K562 (cell line): ENCODE measurements at regions not wholly inside any gene's neighbourhood (a gene's known extent, or its start where the extent isn't known, plus 50 kb on each side); places are given as distances from the start of the nearest gene placed in this dataset.

ENCODE experiments used
- ATAC-seq: fragments of 200-7000 bp; cut with Tn5 transposase; 3 replicates; pipeline ENCODE4 v1.9.1; 2020; ENCODE audit warnings: moderate library complexity
- BruUV-seq: library from RNA; stranded (reverse); fragments of 400-500 nt; replicated peaks from 2 replicates; lab custom pipeline; 2021; lab: Mats Ljungman, UMichigan
- CTCF ChIA-PET: fragments of 300-600 bp; formaldehyde crosslinking; extraction: SDS; loops from one replicate; lab custom pipeline; 2021; ENCODE audit warnings: low intra/inter-chr PET ratio; lab: Yijun Ruan, JAX
- POLR2A ChIA-PET: fragments of 300-600, 350-650 bp; sonication (Branson Sonifier 250); formaldehyde crosslinking; extraction: SDS; loops from one replicate; lab custom pipeline; 2021; ENCODE audit warnings: antibody characterized with exemption, inconsistent platforms; lab: Yijun Ruan, JAX
- DNase-seq, 4 experiments: peaks; one replicate each; pipeline versions ENCODE4 v3.0.0 to v3.0.0-alpha.2; 2011 to 2018; ENCODE audit warnings: low spot score in 3 of 4, mixed read lengths in 3 of 4; ENCODE audit errors: extremely low read depth in 1 of 4
- FAIRE-seq: peaks from 2 replicates; lab custom pipeline; 2011; peaks lifted over from hg19 to GRCh38; lab: Jason Lieb, UNC
- H2AFZ ChIP-seq: 2 replicates; pipeline ENCODE4 v1.6.0; 2011; ENCODE audit warnings: low read depth, low read length, control low read depth, inconsistent platforms
- H3K27ac ChIP-seq: fragments of 200-600 bp; 3 replicates; pipeline ENCODE4 v1.8.0; 2011; ENCODE audit warnings: low read depth, mild to moderate bottlenecking, control low read depth, inconsistent platforms, low read length, moderate library complexity, mixed read lengths; ENCODE audit errors: extremely low read depth
- H3K27me3 ChIP-seq, 2 experiments: fragments of 300-600 bp in 1 of 2; 2 replicates in 1 of 2; 3 replicates in 1 of 2; pipeline versions ENCODE4 v1.6.0 to v1.8.0; 2011; ENCODE audit warnings: inconsistent platforms in 2 of 2, low read length in 2 of 2, mild to moderate bottlenecking in 1 of 2, mixed read lengths in 1 of 2, moderate library complexity in 1 of 2; ENCODE audit not compliant: control insufficient read depth in 2 of 2, insufficient read depth in 2 of 2
- H3K36me3 ChIP-seq: fragments of 300-600 bp; 3 replicates; pipeline ENCODE4 v1.8.0; 2011; ENCODE audit warnings: mild to moderate bottlenecking, low read length, inconsistent platforms; ENCODE audit not compliant: control insufficient read depth, insufficient read depth
- H3K4me1 ChIP-seq, 2 experiments: fragments of 200-600 bp in 1 of 2; replicated peaks in 1 of 2; 2 replicates in 1 of 2; 3 replicates in 1 of 2; pipeline versions ENCODE4 v1.5.1 to v1.8.0; 2011; ENCODE audit warnings: inconsistent platforms in 2 of 2, low read length in 2 of 2, mild to moderate bottlenecking in 1 of 2, mixed read lengths in 1 of 2, moderate library complexity in 1 of 2; ENCODE audit not compliant: control insufficient read depth in 2 of 2, insufficient read depth in 2 of 2
- H3K4me2 ChIP-seq: 2 replicates; pipeline ENCODE4 v1.6.1; 2011; ENCODE audit warnings: low read length, control low read depth, inconsistent platforms, mixed read lengths; ENCODE audit not compliant: insufficient read depth
- H3K4me3 ChIP-seq: fragments of 200-600 bp; sonication (generic), shearing (Covaris generic); 2 replicates; pipeline ENCODE4 v1.5.1; 2016; ENCODE audit warnings: control low read depth, inconsistent platforms
- H3K79me2 ChIP-seq: fragments of 200-600 bp; 3 replicates; pipeline ENCODE4 v1.8.0; 2011; ENCODE audit warnings: low read length, inconsistent platforms; ENCODE audit not compliant: control insufficient read depth, insufficient read depth
- H3K9ac ChIP-seq, 2 experiments: 2 replicates each; pipeline versions ENCODE4 v1.6.0 to v1.6.1; 2011; ENCODE audit warnings: low read depth in 2 of 2, low read length in 2 of 2, control low read depth in 1 of 2, inconsistent platforms in 1 of 2, mild to moderate bottlenecking in 1 of 2, mixed read lengths in 1 of 2; ENCODE audit not compliant: insufficient read depth in 1 of 2
- H3K9me1 ChIP-seq: one replicate; pipeline ENCODE4 v1.6.0; 2011; ENCODE audit warnings: inconsistent platforms, mild to moderate bottlenecking, low read length, moderate library complexity; ENCODE audit not compliant: control insufficient read depth, insufficient read depth
- H3K9me3 ChIP-seq: replicated peaks from 2 replicates; pipeline ENCODE4 v1.5.1; 2011; ENCODE audit warnings: low read depth, low read length, inconsistent platforms; ENCODE audit not compliant: control insufficient read depth, insufficient read depth
- H4K20me1 ChIP-seq: replicated peaks from 2 replicates; pipeline ENCODE4 v1.6.1; 2011; ENCODE audit warnings: low read length, inconsistent platforms, mixed read lengths; ENCODE audit not compliant: control insufficient read depth, insufficient read depth
- BDP1 ChIP-seq: IDR thresholded peaks from 3 replicates; pipeline ENCODE4 v1.6.1; 2011; ENCODE audit not compliant: insufficient read length, insufficient read depth
- ESRRB ChIP-seq: fragments of 250-450 bp; sonication (Bioruptor Pico); IDR thresholded peaks from 2 replicates; pipeline ENCODE4 v1.5.0; 2020; ENCODE audit warnings: mild to moderate bottlenecking, moderate library complexity, borderline replicate concordance
- KAT7 ChIP-seq: sonication (generic); formaldehyde crosslinking; IDR thresholded peaks from 2 replicates; pipeline ENCODE4 v1.8.0; 2022; ENCODE audit warnings: missing genetic modification reagents, mild to moderate bottlenecking, borderline replicate concordance
- NFIC ChIP-seq: fragments of 450-650 bp; IDR thresholded peaks from 2 replicates; pipeline ENCODE4 v1.6.1; 2017; ENCODE audit warnings: mild to moderate bottlenecking, inconsistent platforms
- NR1H2 ChIP-seq: sonication (generic); formaldehyde crosslinking; IDR thresholded peaks from 2 replicates; pipeline ENCODE4 v1.4.0; 2020; ENCODE audit warnings: mild to moderate bottlenecking, missing genetic modification reagents
- RBM25 ChIP-seq: fragments of 200-400 bp; formaldehyde crosslinking; IDR thresholded peaks from 2 replicates; pipeline ENCODE4 v1.6.1; 2018; ENCODE audit warnings: low read length, low read depth, moderate library complexity; ENCODE audit not compliant: severe bottlenecking
- SIRT6 ChIP-seq: IDR thresholded peaks from one replicate; pipeline ENCODE4 v1.6.1; 2012; ENCODE audit warnings: low read depth, mild to moderate bottlenecking, control low read depth, inconsistent platforms, low read length, moderate library complexity
- SMAD2 ChIP-seq: fragments of 150-350 bp; IDR thresholded peaks from 2 replicates; pipeline ENCODE4 v1.6.1; 2014; ENCODE audit warnings: low read depth, mild to moderate bottlenecking, low read length
- ZNF134 ChIP-seq: fragments of 250-450 bp; sonication (Bioruptor Pico); conservative IDR thresholded peaks from 2 replicates; pipeline ENCODE4 v1.4.0; 2020
- ZNF384 ChIP-seq: IDR thresholded peaks from 2 replicates; pipeline ENCODE4 v1.6.1; 2012; ENCODE audit warnings: low read depth, low read length, improper control_type of control experiment
- ZNF609 ChIP-seq: sonication (generic); formaldehyde crosslinking; IDR thresholded peaks from 2 replicates; pipeline ENCODE4 v1.8.1; 2023; ENCODE audit warnings: missing genetic modification reagents, mild to moderate bottlenecking, borderline replicate concordance
- ZNF699 ChIP-seq: fragments of 250-450 bp; sonication (Bioruptor Pico); IDR thresholded peaks from 2 replicates; pipeline ENCODE4 v1.8.0; 2021; ENCODE audit warnings: mild to moderate bottlenecking, moderate library complexity; ENCODE audit not compliant: insufficient replicate concordance
- WGBS: fragments of 100-300 bp; shearing (Covaris generic); methylation state at CpG from one replicate; pipeline ENCODE4 v1.1.6; 2016; ENCODE audit warnings: low coverage, mixed read lengths; ENCODE audit not compliant: insufficient coverage; ENCODE audit errors: missing lambda C conversion rate; 5-methylcytosine and 5-hydroxymethylcytosine counted together
- in situ Hi-C: fragments of 300-500 bp; cut with MboI; formaldehyde crosslinking; loops from 4 replicates; pipeline ENCODE4 v1.15.0; 2018; ENCODE audit warnings: inconsistent platforms, mixed read lengths
- intact Hi-C: fragments of 100-400 bp; cut with micrococcal nuclease; formaldehyde crosslinking; loops from 2 replicates; pipeline ENCODE4 v1.14.2; 2022

DNA sequence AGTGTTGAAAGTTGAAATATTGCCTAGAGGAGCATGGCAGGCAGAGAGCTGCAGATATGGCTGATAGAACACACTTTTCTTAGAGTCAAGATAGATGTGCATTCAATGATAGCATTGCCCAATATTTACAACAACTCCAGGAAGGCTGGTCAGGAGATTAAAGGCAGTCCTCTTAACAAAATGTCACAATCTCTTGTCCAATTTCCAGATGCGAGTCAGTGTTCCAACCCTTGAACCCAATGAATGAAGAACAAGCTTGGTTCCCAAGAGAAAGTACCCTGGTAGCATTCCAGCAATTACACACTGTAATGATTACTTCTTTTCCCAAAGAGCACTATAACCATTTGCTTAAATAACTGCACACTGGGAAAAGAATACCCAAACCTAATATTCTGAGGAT, 839.4 kb upstream of the VRK2 start:
- Histone ChIP-seq H3K9ac (no peak overlapping the region), H4K20me1 (no peaks in the 10 kb centered on the region), H3K27ac (no peak overlapping the region), H3K4me3 (no peak overlapping the region), H3K36me3 (no peaks in the 10 kb centered on the region), H3K4me2 (no peak overlapping the region), H3K9me1 (no peaks in the 10 kb centered on the region), H3K79me2 (no peaks in the 10 kb centered on the region), H3K27me3 (no peaks in the 10 kb centered on the region), H3K4me1 (no peaks in the 10 kb centered on the region), H2AFZ (no peak overlapping the region), H3K9me3 (no peaks in the 10 kb centered on the region)
- intact Hi-C loops (no loop called here), in situ Hi-C loops (no loop called here)
- DNase-seq (no peak), FAIRE-seq (no peak), ATAC-seq (no peak)
- CTCF ChIA-PET: no interaction called here
- 8% methylated on average over 1 of the region's 1 CpG for WGBS
- POLR2A ChIA-PET: no interaction called here
- no TSS peak for BruUV-seq
- no peak for TF ChIP-seq ZNF609 (CRISPR knock-in tag)
- TF ChIP-seq ZNF699 (CRISPR knock-in tag): no peak
- no peak for TF ChIP-seq NFIC
- TF ChIP-seq RBM25: no peak
- no peak for TF ChIP-seq ESRRB
- TF ChIP-seq ZNF384: no peak
- TF ChIP-seq ZNF134 (CRISPR knock-in tag): no peak
- no peak for TF ChIP-seq SIRT6
- TF ChIP-seq BDP1: no peak
- TF ChIP-seq SMAD2: no peak
- no peak for TF ChIP-seq KAT7
- no peak for TF ChIP-seq NR1H2 (CRISPR knock-in tag)
